HG03457 (cell line): ENCODE measurements at regions not wholly inside any gene's neighbourhood (a gene's known extent, or its start where the extent isn't known, plus 50 kb on each side); places are given as distances from the start of the nearest gene placed in this dataset.
A peak's percentile ranks its signal among the peaks of the same experiment; 100 is the strongest.

ENCODE experiments used
- ATAC-seq: cut with Tn5 transposase; IDR thresholded peaks from one replicate; pipeline ENCODE4 v1.9.1; 2021; ENCODE audit warnings: moderate number of reproducible peaks; ENCODE audit not compliant: unreplicated experiment

DNA sequence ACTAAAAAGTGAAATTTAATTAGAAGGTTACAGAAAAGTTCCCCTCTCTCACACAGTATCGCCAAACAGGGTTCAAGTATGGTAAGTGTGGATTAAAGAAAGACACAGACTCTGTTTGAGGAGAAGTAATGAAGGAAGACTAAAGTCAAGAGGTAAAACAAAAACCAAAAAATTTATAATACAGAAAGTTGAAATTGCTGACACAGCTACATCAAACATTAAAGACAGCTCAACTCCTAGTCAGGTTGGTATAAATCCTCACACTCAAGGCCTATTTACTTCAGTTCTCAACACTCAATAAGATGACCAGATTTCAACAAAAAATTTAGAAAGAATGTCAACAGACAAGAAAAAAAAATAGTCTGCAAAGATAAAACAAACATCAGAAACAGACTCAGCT lies 300.5 kb upstream of the LINC00305 start:
- no peak for ATAC-seq

DNA sequence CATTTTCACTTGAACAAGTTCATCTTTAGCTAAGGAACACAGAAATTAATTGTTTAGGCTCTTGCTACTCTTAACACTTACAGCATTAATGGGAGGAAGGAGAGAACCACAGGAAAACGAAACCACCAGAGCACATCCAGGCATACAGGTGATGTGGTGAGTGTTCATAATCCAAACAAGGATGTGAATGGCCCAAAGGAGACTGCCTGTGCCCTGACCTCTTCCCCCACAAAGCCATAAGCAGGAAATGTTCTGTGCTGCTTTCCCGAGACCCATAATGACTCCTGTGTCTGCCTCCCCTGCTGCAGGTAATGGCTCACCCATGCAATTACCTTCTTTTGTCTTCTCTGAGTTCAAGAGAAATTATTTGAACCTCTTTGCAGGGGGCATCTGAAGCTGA lies 295.9 kb upstream of the LINC00305 start:
- ATAC-seq: no peak

DNA sequence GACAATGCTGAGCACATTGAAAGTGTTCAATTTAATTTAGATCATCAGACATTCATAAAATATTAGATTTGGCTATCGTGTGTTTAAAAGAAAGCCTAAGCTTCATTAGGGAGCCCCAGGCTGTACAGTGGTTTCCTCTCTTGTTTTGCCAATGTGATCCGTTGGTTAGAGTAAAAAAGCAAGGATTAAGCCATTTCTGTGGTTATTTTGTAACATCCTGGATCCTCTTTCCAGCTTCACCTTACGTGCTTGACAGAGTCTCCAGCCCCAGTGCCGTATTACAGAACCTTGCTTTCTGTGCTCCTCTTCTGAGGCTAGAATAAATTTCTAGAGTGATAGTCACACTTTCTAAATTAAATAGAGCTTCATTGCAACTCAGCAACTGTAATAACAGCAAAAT lies 289.3 kb upstream of the LINC00305 start:
- no peak for ATAC-seq

DNA sequence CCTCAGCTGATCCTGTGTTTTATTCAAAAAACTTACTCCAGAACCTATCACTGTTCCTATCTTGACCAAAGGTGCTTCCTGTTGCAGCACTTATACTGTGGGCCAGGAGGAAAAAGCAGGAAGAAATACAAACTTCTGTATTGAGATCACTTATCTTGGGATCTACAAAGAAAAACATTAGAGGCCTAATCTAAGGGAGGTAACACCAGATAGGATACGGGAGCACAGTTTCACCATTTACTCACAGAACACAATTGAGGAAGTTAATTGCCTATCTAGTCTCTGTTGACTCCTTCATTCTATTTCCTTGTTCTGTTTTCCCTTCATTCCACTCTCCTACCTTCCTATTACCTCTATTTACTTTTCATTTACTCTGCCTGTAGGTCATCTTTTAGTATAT lies 287.2 kb upstream of the LINC00305 start:
- no peak for ATAC-seq

DNA sequence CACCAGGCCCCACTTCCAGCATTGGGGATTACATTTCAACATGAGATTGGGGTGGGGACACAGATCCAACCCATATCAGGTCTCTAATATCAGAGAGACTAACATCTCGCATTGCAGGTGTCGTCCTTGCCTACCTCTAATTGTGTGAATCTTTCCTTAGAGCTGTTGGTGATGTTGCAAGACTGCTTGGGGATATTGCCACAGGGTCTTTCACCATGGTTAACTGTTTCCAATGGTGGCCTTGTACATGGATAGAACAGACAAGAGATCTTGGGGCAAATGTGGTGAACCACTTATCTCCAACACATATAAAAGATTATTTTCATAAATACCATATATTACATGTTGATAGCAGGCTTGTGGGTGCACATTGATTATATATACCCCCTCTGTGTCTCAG lies 270.3 kb upstream of the LINC00305 start:
- no peak for ATAC-seq

DNA sequence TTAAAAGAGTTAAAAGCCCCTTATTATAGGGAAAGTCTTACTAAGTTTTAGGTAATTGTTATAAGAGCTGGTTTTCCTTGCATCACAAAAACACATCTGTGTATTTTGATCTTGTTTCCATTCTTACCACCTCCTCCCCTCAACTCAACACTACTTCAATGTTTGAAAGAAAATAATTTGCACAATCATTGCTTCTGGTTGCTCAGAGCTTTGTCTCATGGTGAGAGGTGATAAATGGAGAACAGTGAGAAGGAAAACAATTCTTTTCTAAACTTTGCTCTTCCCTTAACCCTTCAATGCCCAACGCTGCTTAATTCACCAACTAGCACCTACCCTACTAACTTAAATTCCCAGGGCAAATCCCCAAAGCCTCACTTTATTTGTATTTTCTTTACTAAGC lies 268.1 kb upstream of the LINC00305 start:
- ATAC-seq: no peak

DNA sequence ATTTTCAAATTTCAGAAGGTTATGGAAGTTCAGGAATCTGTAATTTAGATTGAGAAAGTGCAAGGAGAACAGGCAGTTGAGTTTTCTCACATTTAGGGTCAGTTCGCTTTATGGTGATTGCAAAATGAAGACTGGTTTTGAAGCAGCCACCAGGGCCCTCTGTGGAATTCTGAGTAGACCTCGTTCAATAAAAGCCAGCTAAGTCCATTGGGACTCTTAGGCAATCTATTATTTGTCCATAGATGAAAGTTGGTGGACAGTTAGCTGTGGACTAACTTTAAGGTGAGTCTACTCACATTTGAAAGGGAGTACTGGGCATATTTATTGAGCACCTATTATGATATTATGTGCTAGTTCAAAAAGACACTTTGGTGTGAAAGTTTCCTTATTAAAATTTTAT lies 266.3 kb upstream of the LINC00305 start:
- no peak for ATAC-seq

GRCh38 chr18:64410685-64411084 lies 261.8 kb upstream of the LINC00305 start:
- ATAC-seq: no peak

- ATAC-seq: no peak
Observed at GRCh38 chr18:64409511-64409910, 260.6 kb upstream of the LINC00305 start.

GRCh38 chr18:64407606-64408005 lies 258.7 kb upstream of the LINC00305 start:
- ATAC-seq: no peak

DNA sequence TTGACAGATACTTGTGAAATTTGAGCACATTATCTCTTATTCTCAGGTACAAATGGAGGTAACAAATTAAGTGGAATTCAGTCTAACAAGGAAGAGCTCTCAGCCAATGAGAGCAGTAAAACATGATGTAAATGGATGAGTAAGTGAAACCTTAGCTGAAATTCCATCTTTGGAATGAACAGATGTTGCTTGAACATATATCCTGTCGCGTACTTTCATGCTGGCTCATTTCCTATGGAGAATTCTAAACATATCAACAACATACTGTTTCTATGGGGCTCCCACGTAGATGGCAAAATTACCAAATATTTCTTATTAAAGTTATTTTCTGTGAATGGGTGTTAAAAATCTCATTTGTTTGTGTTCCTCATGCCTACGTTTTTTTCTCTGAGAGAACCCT lies 256.3 kb upstream of the LINC00305 start:
- no peak for ATAC-seq

GRCh38 chr18:64403784-64404503 lies 255.1 kb upstream of the LINC00305 start:
- ATAC-seq: no peak

- ATAC-seq: no peak
Observed at GRCh38 chr18:64402636-64403035, 253.7 kb upstream of the LINC00305 start.

DNA sequence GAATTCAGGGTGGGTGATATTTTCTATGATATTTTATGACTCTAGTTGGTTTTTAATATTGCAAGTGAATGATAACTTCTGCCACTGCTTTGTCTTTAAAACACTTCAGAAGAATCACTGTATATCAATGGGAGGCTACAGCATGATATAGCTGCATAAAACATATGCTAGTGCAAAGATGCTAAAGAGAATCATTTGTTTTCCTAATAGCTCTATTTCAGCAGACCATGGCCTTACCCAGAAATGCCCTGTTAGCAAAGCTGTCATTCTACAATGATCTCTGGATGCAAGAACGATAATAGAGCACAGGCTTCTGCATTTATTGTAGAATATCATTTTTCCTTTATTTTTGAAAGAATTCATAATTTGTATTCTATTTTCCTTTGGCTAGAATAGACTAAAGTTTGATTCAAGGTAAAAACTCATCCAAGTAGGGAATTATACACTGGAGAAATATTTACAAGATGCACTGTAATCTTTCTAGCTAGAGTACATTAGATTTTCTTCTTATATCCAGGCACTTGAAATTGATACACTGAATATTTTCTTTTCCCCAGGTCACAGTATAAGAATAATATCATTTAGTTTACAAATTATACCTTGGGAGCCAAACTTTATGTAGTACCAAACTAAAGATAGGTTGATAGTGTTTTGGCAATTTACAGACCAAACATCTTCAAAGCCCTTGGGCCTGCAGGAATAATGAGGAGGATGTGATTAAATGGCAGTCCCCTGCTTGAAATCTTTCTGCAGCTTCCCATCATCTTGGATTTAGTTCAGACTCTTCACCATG lies 252.6 kb upstream of the LINC00305 start:
- no peak for ATAC-seq

GRCh38 chr18:64399566-64399965 lies 250.7 kb upstream of the LINC00305 start:
- no peak for ATAC-seq

GRCh38 chr18:64398320-64398719 lies 249.4 kb upstream of the LINC00305 start:
- ATAC-seq: no peak

GRCh38 chr18:64392202-64392601 lies 243.3 kb upstream of the LINC00305 start:
- ATAC-seq: no peak

- ATAC-seq: no peak
Observed at GRCh38 chr18:64384101-64384500, 235.2 kb upstream of the LINC00305 start.

DNA sequence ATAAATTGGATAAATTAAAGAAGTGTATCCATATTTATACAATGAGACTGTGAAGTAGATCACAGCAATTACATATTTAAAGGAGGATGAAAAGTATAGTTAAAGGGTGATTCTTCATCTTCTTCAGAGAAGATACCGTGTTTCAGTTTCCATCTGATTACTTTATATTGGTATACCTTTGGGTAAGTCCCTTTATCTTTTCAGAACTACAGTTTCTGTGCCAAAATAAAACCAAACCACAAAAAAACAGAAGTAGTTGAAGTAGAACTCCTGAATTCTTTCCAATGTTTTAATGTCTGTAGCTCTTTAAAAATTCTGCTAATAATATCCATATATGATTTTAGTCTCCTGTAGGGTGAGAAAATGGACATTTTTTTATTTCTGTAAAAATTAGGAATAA lies 231.2 kb upstream of the LINC00305 start:
- peak; percentile 96 for ATAC-seq

DNA sequence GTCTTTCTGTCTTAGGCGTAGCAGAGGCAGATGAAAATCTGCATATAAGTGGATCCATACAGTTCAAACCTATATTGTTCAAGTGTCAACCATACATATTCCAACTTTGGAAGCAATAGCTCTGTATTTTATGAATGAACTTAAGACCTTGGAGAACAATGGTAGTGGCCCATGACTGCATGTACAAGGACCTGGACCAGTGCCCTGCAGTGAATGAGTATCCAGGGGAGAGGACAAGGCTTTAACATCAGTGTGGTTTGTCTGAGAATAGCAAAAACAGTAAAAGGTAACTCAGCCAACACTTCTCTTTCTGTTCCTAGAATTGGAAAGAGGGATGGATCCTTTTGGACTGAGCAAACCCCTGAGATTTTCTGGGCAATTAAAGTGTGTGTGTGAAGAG lies 230.8 kb upstream of the LINC00305 start:
- peak; percentile 24 for ATAC-seq

DNA sequence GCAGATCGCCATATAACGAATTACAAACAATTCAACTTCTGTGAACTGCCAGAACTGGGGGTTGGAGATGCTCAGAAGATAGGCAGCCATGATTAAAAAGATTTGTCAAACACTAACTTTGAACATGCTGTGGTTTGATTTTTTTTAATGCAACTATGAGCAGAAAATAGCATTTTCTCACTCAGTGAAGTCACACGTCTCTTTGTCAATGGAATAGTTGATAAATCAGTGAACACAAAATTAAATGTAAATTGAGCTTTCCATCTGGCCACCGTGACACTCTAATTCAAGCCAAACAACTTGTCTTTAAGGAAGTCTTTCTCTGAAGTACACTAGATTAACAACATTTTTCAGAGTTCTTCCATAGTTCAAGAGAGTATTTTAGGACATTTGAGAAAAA lies 228.6 kb upstream of the LINC00305 start:
- ATAC-seq: no peak

- no peak for ATAC-seq
Observed at GRCh38 chr18:64372850-64373249, 224.0 kb upstream of the LINC00305 start.
